ENCODE measurements at regions not wholly inside any gene's neighbourhood (a gene's known extent, or its start where the extent isn't known, plus 50 kb on each side); places are given as distances from the start of the nearest gene placed in this dataset.

DNA sequence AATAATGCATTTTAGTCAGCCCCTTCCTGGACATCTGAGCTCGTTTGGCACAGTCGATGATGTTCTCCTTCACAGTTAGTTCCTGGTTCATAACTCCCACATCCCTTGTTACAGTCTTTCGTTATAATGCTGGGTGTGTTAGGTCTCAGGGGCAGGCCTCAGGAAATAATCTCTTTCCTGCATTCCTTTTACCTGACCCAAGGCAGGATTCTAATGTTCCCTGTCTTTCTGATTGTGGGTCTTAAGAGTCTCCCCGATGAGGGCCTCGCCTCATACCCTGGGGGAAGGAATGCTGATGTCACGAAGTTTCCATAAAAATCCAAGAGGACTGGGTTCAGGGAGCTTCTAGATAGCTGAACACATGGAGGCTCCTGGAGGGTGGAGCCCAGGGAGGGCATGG is 104.0 kb upstream of the CARMIL1 start:
- DNase-seq (ENCODE audit: insufficient read length, low spot score) (no peak), FAIRE-seq (no peak)
- no peak for TF ChIP-seq POLR2A (IDR thresholded peaks at IDR 0.05; ENCODE audit: low read depth, low read length)
- TF ChIP-seq SPI1 (IDR thresholded peaks at IDR 0.05; ENCODE audit: low read depth, low read length), result no peak
- no peak for TF ChIP-seq POLR2AphosphoS5 (IDR thresholded peaks at IDR 0.05; ENCODE audit: low read depth, low read length)
- TF ChIP-seq PAX5 (IDR thresholded peaks at IDR 0.05; ENCODE audit: insufficient read depth, low read length, severe bottlenecking), result no peak
- no peak for TF ChIP-seq POU2F2 (IDR thresholded peaks at IDR 0.05; ENCODE audit: low read depth, low read length)
- no peak for TF ChIP-seq TAF1 (IDR thresholded peaks at IDR 0.05; ENCODE audit: low read depth, low read length)

DNA sequence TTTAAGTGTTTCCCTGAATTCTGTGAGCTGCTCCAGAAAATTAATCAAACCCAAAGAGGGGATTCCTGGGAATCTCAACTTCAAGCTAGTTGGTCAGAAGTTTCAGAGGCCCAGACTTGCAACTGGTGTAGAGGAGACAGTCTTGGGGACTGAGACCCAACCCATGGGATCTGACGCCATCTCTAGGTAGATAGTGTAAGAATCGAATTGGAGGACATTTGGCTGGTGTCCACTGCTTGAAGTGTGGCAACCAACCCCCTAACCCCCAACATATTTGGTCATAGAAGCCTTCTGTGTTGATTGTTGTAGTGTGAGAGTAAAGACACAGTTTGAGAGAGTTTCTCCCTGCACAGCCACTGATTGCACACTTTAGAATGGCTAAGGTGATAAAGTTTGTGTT is 103.5 kb upstream of the CARMIL1 start:
- TF ChIP-seq PAX5 (IDR thresholded peaks at IDR 0.05; ENCODE audit: insufficient read depth, low read length, severe bottlenecking), result no peak
- no peak for TF ChIP-seq SPI1 (IDR thresholded peaks at IDR 0.05; ENCODE audit: low read depth, low read length)
- no peak for TF ChIP-seq POLR2AphosphoS5 (IDR thresholded peaks at IDR 0.05; ENCODE audit: low read depth, low read length)
- no peak for TF ChIP-seq POU2F2 (IDR thresholded peaks at IDR 0.05; ENCODE audit: low read depth, low read length)
- no peak for TF ChIP-seq POLR2A (IDR thresholded peaks at IDR 0.05; ENCODE audit: low read depth, low read length)
- no peak for TF ChIP-seq TAF1 (IDR thresholded peaks at IDR 0.05; ENCODE audit: low read depth, low read length)
- no peak for FAIRE-seq
- DNase-seq (ENCODE audit: insufficient read length, low spot score), result no peak

DNA sequence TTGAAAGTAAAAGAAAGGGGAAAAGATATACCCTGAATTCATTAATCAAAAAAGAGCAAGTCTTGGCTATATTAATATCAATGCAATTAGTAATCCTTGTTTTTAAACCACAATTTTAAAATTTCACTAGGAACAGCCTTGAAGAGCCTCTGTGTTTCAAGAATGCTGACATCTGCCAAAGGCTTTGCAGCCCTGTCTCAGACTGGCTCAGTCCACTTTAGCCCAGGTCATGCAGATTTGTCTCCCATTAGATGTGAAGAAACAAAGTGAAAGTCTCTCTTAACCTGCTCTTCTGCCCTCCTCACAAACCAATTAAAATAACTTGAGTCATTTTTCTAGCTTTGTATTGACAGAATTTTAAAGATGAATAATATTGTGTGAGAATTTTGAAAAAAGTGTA is 102.7 kb upstream of the CARMIL1 start:
- no peak for FAIRE-seq
- no peak for TF ChIP-seq POU2F2 (IDR thresholded peaks at IDR 0.05; ENCODE audit: low read depth, low read length)
- no peak for TF ChIP-seq SPI1 (IDR thresholded peaks at IDR 0.05; ENCODE audit: low read depth, low read length)
- no peak for TF ChIP-seq POLR2AphosphoS5 (IDR thresholded peaks at IDR 0.05; ENCODE audit: low read depth, low read length)
- no peak for TF ChIP-seq TAF1 (IDR thresholded peaks at IDR 0.05; ENCODE audit: low read depth, low read length)
- no peak for TF ChIP-seq PAX5 (IDR thresholded peaks at IDR 0.05; ENCODE audit: insufficient read depth, low read length, severe bottlenecking)
- no peak for TF ChIP-seq POLR2A (IDR thresholded peaks at IDR 0.05; ENCODE audit: low read depth, low read length)
- no peak for DNase-seq (ENCODE audit: insufficient read length, low spot score)

DNA sequence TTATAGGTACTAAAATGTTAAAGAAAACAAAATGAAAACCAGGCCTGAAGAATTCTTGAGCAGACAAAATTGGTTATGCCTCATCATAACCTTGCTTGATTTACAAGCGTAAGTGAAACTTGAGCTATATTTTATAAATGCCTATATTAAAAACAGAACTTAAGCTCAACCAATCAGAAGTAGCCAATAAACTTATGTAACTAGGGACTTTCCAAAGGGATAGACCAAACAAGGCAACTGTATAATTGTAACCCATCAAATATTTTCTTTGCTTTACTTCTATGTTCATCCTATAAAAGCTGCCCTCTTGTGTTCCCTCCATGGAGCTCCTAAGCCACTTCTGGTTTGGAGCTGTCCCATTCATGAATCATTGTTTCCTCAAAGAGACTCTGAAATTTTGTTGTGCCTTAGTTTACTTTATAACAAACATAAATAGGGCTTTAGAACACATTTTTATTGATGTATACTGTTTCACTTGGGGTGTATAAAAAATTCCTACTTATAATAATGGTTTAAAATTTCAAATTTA is 101.6 kb upstream of the CARMIL1 start:
- no peak for TF ChIP-seq PAX5 (IDR thresholded peaks at IDR 0.05; ENCODE audit: insufficient read depth, low read length, severe bottlenecking)
- no peak for TF ChIP-seq SPI1 (IDR thresholded peaks at IDR 0.05; ENCODE audit: low read depth, low read length)
- TF ChIP-seq POLR2A (IDR thresholded peaks at IDR 0.05; ENCODE audit: low read depth, low read length), result no peak
- no peak for TF ChIP-seq POLR2AphosphoS5 (IDR thresholded peaks at IDR 0.05; ENCODE audit: low read depth, low read length)
- no peak for TF ChIP-seq POU2F2 (IDR thresholded peaks at IDR 0.05; ENCODE audit: low read depth, low read length)
- no peak for TF ChIP-seq TAF1 (IDR thresholded peaks at IDR 0.05; ENCODE audit: low read depth, low read length)
- DNase-seq (ENCODE audit: insufficient read length, low spot score) (no peak), FAIRE-seq (no peak)

DNA sequence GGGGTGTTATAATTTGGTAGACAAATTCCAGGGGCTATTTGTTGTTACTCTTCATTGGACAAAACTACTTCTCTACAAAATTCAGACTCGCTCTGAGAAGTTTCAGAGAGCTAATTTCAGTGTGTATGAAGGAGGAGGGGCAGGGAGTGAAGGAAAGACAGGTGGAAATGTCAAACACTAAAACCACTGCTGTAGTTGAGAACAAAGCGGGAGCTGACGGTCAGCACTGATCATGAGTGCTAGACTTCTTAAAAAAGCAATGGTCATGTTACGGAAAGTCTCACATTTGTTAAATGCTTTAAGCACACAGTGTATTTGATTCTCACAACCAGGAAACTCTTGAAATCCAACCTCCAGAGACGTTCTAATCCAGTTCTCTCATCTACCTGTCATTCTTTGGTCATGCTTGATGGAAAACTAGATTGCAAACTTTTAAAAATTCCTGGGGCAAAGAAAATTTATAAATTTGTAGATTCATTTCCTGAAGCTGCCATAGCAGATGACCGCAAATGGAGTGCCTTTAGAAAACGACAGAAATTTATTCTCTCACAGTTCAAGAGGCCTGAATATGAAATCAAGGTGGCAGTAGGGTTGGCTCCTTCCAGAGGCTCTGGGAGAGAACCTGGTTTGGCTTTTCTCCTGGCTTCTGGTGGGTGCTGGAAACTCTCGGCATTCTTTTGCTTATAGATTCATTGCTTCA is 100.7 kb upstream of the CARMIL1 start:
- no peak for TF ChIP-seq TAF1 (IDR thresholded peaks at IDR 0.05; ENCODE audit: low read depth, low read length)
- no peak for TF ChIP-seq PAX5 (IDR thresholded peaks at IDR 0.05; ENCODE audit: insufficient read depth, low read length, severe bottlenecking)
- no peak for TF ChIP-seq POU2F2 (IDR thresholded peaks at IDR 0.05; ENCODE audit: low read depth, low read length)
- no peak for TF ChIP-seq POLR2A (IDR thresholded peaks at IDR 0.05; ENCODE audit: low read depth, low read length)
- TF ChIP-seq POLR2AphosphoS5 (IDR thresholded peaks at IDR 0.05; ENCODE audit: low read depth, low read length), result no peak
- no peak for TF ChIP-seq SPI1 (IDR thresholded peaks at IDR 0.05; ENCODE audit: low read depth, low read length)
- DNase-seq (ENCODE audit: insufficient read length, low spot score), result no peak
- FAIRE-seq, result no peak

DNA sequence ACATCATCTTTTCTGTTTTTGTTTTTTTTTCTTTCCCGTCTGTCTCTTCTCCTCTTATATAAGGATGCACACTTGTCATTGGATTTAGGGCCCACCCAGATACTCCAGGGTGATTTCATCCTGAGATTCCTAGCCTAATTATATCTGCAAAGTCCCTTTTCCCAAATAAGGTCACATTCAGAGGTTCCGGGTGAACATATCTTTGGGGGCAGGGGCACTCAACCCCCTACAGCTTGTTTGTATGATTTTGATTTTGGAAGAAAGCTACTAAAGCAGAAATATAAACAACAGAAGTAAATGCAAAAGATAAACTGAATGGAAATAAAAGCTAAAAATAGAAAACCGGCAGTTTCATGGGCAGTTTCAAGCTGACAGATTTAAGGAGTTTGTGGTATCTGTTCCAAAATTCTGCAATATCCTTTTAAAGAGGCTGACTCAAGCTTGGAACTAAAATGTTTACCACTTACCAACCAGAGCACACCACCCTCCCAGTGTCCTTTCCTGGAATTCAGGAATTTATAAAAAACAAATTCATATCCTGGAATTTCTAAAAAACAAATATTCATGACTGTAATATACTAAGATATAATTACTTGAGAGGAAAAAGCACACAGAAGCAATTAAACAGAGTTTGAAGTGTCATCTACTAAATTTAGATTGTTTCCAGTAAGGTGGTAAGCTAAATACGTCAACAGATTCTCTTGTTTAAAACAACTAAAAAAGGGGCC is 100.0 kb upstream of the CARMIL1 start:
- no peak for FAIRE-seq
- no peak for DNase-seq (ENCODE audit: insufficient read length, low spot score)
- TF ChIP-seq PAX5 (IDR thresholded peaks at IDR 0.05; ENCODE audit: insufficient read depth, low read length, severe bottlenecking) (no peak), SPI1 (IDR thresholded peaks at IDR 0.05; ENCODE audit: low read depth, low read length) (no peak), POLR2AphosphoS5 (IDR thresholded peaks at IDR 0.05; ENCODE audit: low read depth, low read length) (no peak), TAF1 (IDR thresholded peaks at IDR 0.05; ENCODE audit: low read depth, low read length) (no peak), POLR2A (IDR thresholded peaks at IDR 0.05; ENCODE audit: low read depth, low read length) (no peak), POU2F2 (IDR thresholded peaks at IDR 0.05; ENCODE audit: low read depth, low read length) (no peak)

DNA sequence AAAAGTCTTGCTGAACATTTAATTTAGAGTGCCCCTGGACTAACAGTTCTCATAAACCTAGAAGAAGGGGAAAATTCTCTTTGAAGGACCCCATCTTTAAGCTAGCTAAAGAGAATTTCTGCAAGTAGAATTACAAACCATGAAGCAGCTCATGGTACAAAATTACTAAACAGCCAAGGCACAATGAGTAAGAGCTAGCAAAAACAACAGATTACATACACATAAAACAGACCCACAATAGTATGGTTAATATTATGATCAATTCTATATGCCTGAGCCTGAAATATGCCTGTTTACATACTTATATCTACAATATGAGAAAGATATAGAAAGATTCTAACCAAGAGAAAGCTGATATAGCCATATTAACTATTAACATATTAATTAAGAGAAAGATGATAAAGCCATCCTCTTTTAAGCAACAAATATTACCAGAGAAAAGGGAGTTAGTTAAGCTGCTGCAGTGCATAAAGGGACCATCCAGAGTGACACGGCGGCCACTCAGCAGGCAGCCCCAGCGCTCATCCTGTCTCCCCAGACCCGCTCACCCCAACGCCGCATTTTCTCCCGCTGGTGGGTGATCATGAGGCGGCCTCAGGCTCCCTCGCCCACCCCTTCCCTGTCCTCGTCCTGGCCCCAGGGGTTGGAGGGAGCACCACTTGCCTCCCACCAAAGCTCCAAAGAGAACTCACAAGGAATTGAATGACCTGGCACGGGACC is 98.4 kb upstream of the CARMIL1 start:
- no peak for FAIRE-seq
- no peak for DNase-seq (ENCODE audit: insufficient read length, low spot score)
- TF ChIP-seq SPI1 (IDR thresholded peaks at IDR 0.05; ENCODE audit: low read depth, low read length), result no peak
- no peak for TF ChIP-seq POU2F2 (IDR thresholded peaks at IDR 0.05; ENCODE audit: low read depth, low read length)
- TF ChIP-seq POLR2A (IDR thresholded peaks at IDR 0.05; ENCODE audit: low read depth, low read length), result no peak
- no peak for TF ChIP-seq POLR2AphosphoS5 (IDR thresholded peaks at IDR 0.05; ENCODE audit: low read depth, low read length)
- TF ChIP-seq TAF1 (IDR thresholded peaks at IDR 0.05; ENCODE audit: low read depth, low read length), result no peak
- TF ChIP-seq PAX5 (IDR thresholded peaks at IDR 0.05; ENCODE audit: insufficient read depth, low read length, severe bottlenecking), result no peak

DNA sequence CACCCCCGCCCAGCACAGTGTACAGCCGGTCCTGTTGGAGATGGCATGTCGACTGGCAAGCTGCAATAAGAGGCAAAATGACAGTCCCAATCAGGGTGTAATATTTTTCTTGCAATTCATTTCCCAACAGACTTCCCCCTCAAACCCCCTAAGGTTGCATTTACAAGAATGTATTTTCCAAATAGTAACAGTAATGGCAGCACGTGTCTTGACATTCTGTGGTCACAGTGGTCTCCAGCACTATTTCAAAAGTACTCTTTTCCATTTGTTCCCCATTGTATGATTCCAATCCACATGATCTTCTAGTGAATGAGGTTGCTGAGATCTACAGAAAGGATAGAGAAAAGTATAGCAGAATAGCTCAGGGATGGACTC is 97.8 kb upstream of the CARMIL1 start:
- no peak for FAIRE-seq
- DNase-seq (ENCODE audit: insufficient read length, low spot score), result no peak
- TF ChIP-seq POU2F2 (IDR thresholded peaks at IDR 0.05; ENCODE audit: low read depth, low read length), result no peak
- TF ChIP-seq POLR2A (IDR thresholded peaks at IDR 0.05; ENCODE audit: low read depth, low read length), result no peak
- no peak for TF ChIP-seq SPI1 (IDR thresholded peaks at IDR 0.05; ENCODE audit: low read depth, low read length)
- TF ChIP-seq TAF1 (IDR thresholded peaks at IDR 0.05; ENCODE audit: low read depth, low read length), result no peak
- TF ChIP-seq POLR2AphosphoS5 (IDR thresholded peaks at IDR 0.05; ENCODE audit: low read depth, low read length), result no peak
- TF ChIP-seq PAX5 (IDR thresholded peaks at IDR 0.05; ENCODE audit: insufficient read depth, low read length, severe bottlenecking), result no peak

DNA sequence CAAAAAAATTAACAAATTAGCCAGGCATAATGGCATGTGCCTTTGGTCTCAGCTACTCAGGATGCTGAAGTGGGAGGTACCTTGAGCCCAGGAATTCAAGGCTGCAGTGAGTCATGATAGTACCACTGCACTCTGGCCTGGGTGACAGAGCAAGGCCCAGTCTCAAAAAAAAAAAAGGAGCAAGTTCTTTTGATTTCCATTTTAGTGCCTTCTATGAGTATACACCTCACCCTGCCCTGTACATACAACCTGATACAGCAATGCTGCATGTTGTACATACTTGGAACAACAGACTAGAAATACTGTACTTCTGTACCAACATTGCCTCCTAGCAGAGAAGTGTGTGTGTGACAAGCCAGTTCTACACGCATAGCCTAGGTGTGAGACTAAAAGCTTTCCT is 97.3 kb upstream of the CARMIL1 start:
- FAIRE-seq (peak; percentile 75), DNase-seq (ENCODE audit: insufficient read length, low spot score) (no peak)
- TF ChIP-seq POLR2A (IDR thresholded peaks at IDR 0.05; ENCODE audit: low read depth, low read length) (no peak), TAF1 (IDR thresholded peaks at IDR 0.05; ENCODE audit: low read depth, low read length) (no peak), POU2F2 (IDR thresholded peaks at IDR 0.05; ENCODE audit: low read depth, low read length) (no peak), PAX5 (IDR thresholded peaks at IDR 0.05; ENCODE audit: insufficient read depth, low read length, severe bottlenecking) (no peak), SPI1 (IDR thresholded peaks at IDR 0.05; ENCODE audit: low read depth, low read length) (no peak), POLR2AphosphoS5 (IDR thresholded peaks at IDR 0.05; ENCODE audit: low read depth, low read length) (no peak)
